K562 (cell line): ENCODE measurements at regions not wholly inside any gene's neighbourhood (a gene's known extent, or its start where the extent isn't known, plus 50 kb on each side); places are given as distances from the start of the nearest gene placed in this dataset.

ENCODE experiments used
- CREB1 ChIP-seq, 2 experiments: sonication (generic) in 1 of 2; formaldehyde crosslinking in 1 of 2; IDR thresholded peaks; 2 replicates each; pipeline versions ENCODE4 v1.6.1 to v1.8.0; 2012 to 2022; ENCODE audit warnings: inconsistent platforms in 1 of 2, mild to moderate bottlenecking in 1 of 2, missing genetic modification reagents in 1 of 2, moderate library complexity in 1 of 2
- CTCF ChIP-seq, 3 experiments: IDR thresholded peaks in 2 of 3; conservative IDR thresholded peaks in 1 of 3; 2 replicates each; pipeline ENCODE4 v1.5.1; 2011 to 2012; ENCODE audit warnings: low read length in 3 of 3, mild to moderate bottlenecking in 3 of 3, control low read depth in 2 of 3, improper control_type of control experiment in 1 of 3, inconsistent platforms in 1 of 3, low read depth in 1 of 3, mixed read lengths in 1 of 3, moderate library complexity in 1 of 3; ENCODE audit not compliant: insufficient read depth in 2 of 3
- HCFC1 ChIP-seq: IDR thresholded peaks from 2 replicates; pipeline ENCODE4 v1.6.1; 2012; ENCODE audit warnings: low read depth, low read length, improper control_type of control experiment
- NFE2L1 ChIP-seq: fragments of 450-650 bp; IDR thresholded peaks from 2 replicates; pipeline ENCODE4 v1.6.1; 2016; ENCODE audit warnings: missing genetic modification characterization, low read depth, mild to moderate bottlenecking, missing compliant biosample characterization, moderate library complexity, borderline replicate concordance
- NR0B1 ChIP-seq: fragments of 450-650 bp; IDR thresholded peaks from one replicate; pipeline ENCODE4 v1.6.1; 2018; ENCODE audit warnings: mild to moderate bottlenecking, moderate library complexity; ENCODE audit not compliant: partially characterized antibody
- PHTF2 ChIP-seq: fragments of 250-450 bp; sonication (Bioruptor Pico); IDR thresholded peaks from 2 replicates; pipeline ENCODE4 v1.5.0; 2021; ENCODE audit warnings: mild to moderate bottlenecking
- SMAD1 ChIP-seq: fragments of 150-350 bp; IDR thresholded peaks from 2 replicates; pipeline ENCODE4 v1.6.1; 2014; ENCODE audit warnings: low read length, low read depth; ENCODE audit not compliant: partially characterized antibody
- TOE1 ChIP-seq, 2 experiments: fragments of 450-650 bp in 1 of 2; sonication (generic) in 1 of 2; formaldehyde crosslinking in 1 of 2; IDR thresholded peaks; 2 replicates each; pipeline versions ENCODE4 v1.7.1 to v1.8.0; 2016 to 2022; ENCODE audit warnings: borderline replicate concordance in 2 of 2, mild to moderate bottlenecking in 2 of 2, antibody characterized with exemption in 1 of 2, inconsistent platforms in 1 of 2, low read depth in 1 of 2, missing genetic modification reagents in 1 of 2, moderate library complexity in 1 of 2
- USF2 ChIP-seq: sonication (generic); formaldehyde crosslinking; IDR thresholded peaks from 2 replicates; pipeline ENCODE4 v1.5.0; 2020; ENCODE audit warnings: missing genetic modification reagents
- ZBTB7A ChIP-seq: IDR thresholded peaks from 2 replicates; pipeline ENCODE4 v1.6.1; 2011; ENCODE audit warnings: low read depth, mild to moderate bottlenecking, low read length, moderate library complexity, borderline replicate concordance; ENCODE audit not compliant: control insufficient read depth
- ZNF23 ChIP-seq: fragments of 250-450 bp; sonication (Bioruptor Pico); IDR thresholded peaks from 2 replicates; pipeline ENCODE4 v1.4.0; 2020; ENCODE audit warnings: mild to moderate bottlenecking
- ZNF232 ChIP-seq: sonication (generic); formaldehyde crosslinking; IDR thresholded peaks from 2 replicates; pipeline ENCODE4 v1.8.0; 2022; ENCODE audit warnings: mild to moderate bottlenecking, missing genetic modification reagents
- ZNF274 ChIP-seq: IDR thresholded peaks from 2 replicates; pipeline ENCODE4 v1.6.1; 2011; ENCODE audit warnings: low read depth, mild to moderate bottlenecking, low read length, moderate library complexity, borderline replicate concordance

- TF ChIP-seq ZNF274 (no peak), ZBTB7A (no peak), NFE2L1 (tag) (no peak), HCFC1 (no peak), ZNF23 (CRISPR knock-in tag) (no peak), SMAD1 (no peak), NR0B1 (no peak), ZNF232 (CRISPR knock-in tag) (no peak), USF2 (CRISPR knock-in tag) (no peak), CREB1 (IDR thresholded peaks at IDR 0.05) (no peak), CREB1 (CRISPR knock-in tag; IDR thresholded peaks at IDR 0.05) (no peak), PHTF2 (CRISPR knock-in tag) (no peak), CTCF (IDR thresholded peaks at IDR 0.05 in 2 of 3, conservative IDR thresholded peaks at IDR 0.05 in 1 of 3; ENCODE audit: insufficient read depth in 2 of 3, low read depth in 1 of 3, low read length in 3 of 3) (no peak), TOE1 (IDR thresholded peaks at IDR 0.05; ENCODE audit: borderline replicate concordance) (no peak), TOE1 (CRISPR knock-in tag; IDR thresholded peaks at IDR 0.05; ENCODE audit: borderline replicate concordance, low read depth) (no peak)
Measured at GRCh38 chr14:89060191-89060590, 235.7 kb downstream of the TTC8 start.
